ENCODE measurements at regions not wholly inside any gene's neighbourhood (a gene's known extent, or its start where the extent isn't known, plus 50 kb on each side); places are given as distances from the start of the nearest gene placed in this dataset.

GRCh38 chr7:94054130-94054529 is 50.0 kb upstream of the BET1 start:
- no peak for DNase-seq (ENCODE audit: low spot score)

GRCh38 chr7:94055963-94056362 is 51.8 kb upstream of the BET1 start:
- no peak for DNase-seq (ENCODE audit: low spot score)

GRCh38 chr7:94056796-94057207 is 52.6 kb upstream of the BET1 start:
- no peak for DNase-seq (ENCODE audit: low spot score)

- no peak for DNase-seq (ENCODE audit: low spot score)
Measured at GRCh38 chr7:94057955-94058354, 53.8 kb upstream of the BET1 start.

- DNase-seq (ENCODE audit: low spot score): no peak
Measured at GRCh38 chr7:94059746-94060145, 55.6 kb upstream of the BET1 start.

- no peak for DNase-seq (ENCODE audit: low spot score)
Measured at GRCh38 chr7:94060752-94061151, 56.6 kb upstream of the BET1 start.

- DNase-seq (ENCODE audit: low spot score): no peak
Measured at GRCh38 chr7:94061326-94061725, 57.2 kb upstream of the BET1 start.

GRCh38 chr7:94062372-94062771 is 58.2 kb upstream of the BET1 start:
- DNase-seq (ENCODE audit: low spot score): no peak

- no peak for DNase-seq (ENCODE audit: low spot score)
Measured at GRCh38 chr7:94064541-94065191, 60.5 kb upstream of the BET1 start.

GRCh38 chr7:94067047-94067446 is 62.9 kb upstream of the BET1 start:
- no peak for DNase-seq (ENCODE audit: low spot score)

GRCh38 chr7:94067506-94067905 is 63.4 kb upstream of the BET1 start:
- DNase-seq (ENCODE audit: low spot score): no peak

GRCh38 chr7:94069162-94069739 is 65.1 kb upstream of the BET1 start:
- DNase-seq (ENCODE audit: low spot score): no peak

- DNase-seq (ENCODE audit: low spot score): no peak
Measured at GRCh38 chr7:94080551-94080950, 76.4 kb upstream of the BET1 start.

- DNase-seq (ENCODE audit: low spot score): no peak
Measured at GRCh38 chr7:94082126-94082525, 78.0 kb upstream of the BET1 start.

GRCh38 chr7:94087664-94088352 is 83.7 kb upstream of the BET1 start:
- peak; percentile 88 for DNase-seq (ENCODE audit: low spot score)

GRCh38 chr7:94088560-94088959 is 84.4 kb upstream of the BET1 start:
- DNase-seq (ENCODE audit: low spot score): peak; percentile 40

GRCh38 chr7:94089806-94090205 is 85.7 kb upstream of the BET1 start:
- no peak for DNase-seq (ENCODE audit: low spot score)

GRCh38 chr7:94092980-94093379 is 88.8 kb upstream of the BET1 start:
- no peak for DNase-seq (ENCODE audit: low spot score)

- DNase-seq (ENCODE audit: low spot score): no peak
Measured at GRCh38 chr7:94094298-94094697, 90.1 kb upstream of the BET1 start.

- DNase-seq (ENCODE audit: low spot score): peak; percentile 66
Measured at GRCh38 chr7:94095316-94096009, 91.3 kb upstream of the BET1 start.

- DNase-seq (ENCODE audit: low spot score): no peak
Measured at GRCh38 chr7:94099679-94100078, 95.5 kb upstream of the BET1 start.

GRCh38 chr7:94100723-94101345 is 96.7 kb upstream of the BET1 start:
- DNase-seq (ENCODE audit: low spot score): no peak

- no peak for DNase-seq (ENCODE audit: low spot score)
Measured at GRCh38 chr7:94104301-94104700, 100.1 kb upstream of the BET1 start.

Data from COLO829 (cell line).